Heart left ventricle (tissue), 13 donors: ENCODE measurements at regions not wholly inside any gene's neighbourhood (a gene's known extent, or its start where the extent isn't known, plus 50 kb on each side); places are given as distances from the start of the nearest gene placed in this dataset.

Experiments used
- CTCF ChIP-seq, 12 donors: fragments of 200-600 bp; sonication (generic) in 4 of 12; IDR thresholded peaks; one replicate each; pipeline versions ENCODE4 v1.5.0 to v1.8.0; 2018 to 2022; ENCODE audit warnings: antibody characterized with exemption in 12 of 12, mild to moderate bottlenecking in 5 of 12
- POLR2A ChIP-seq, 2 donors: fragments of 450-650 bp; IDR thresholded peaks; one replicate each; pipeline ENCODE4 v1.6.1; 2017; ENCODE audit warnings: antibody characterized with exemption in 2 of 2, mild to moderate bottlenecking in 2 of 2, moderate library complexity in 2 of 2
- donor health status: ischemic (EF 13 %, LVEDD 7.1; RV severe dilation, severe dysfunction).
- donor health status: DM: no; HTN: yes; CAD: no.
- donor health status: DM: no; HTN: no; CAD: no.
- donor health status: ischemic (EF 25% LVEDD 6.9; RV normal size, moderate dysfunction).
- donor health status: ischemic (EF 25% LVEDD 5.7; RV mildly dilated, moderate dysfunction).
- donor health status: ischemic (EF 35%, LVEDD 5.7; RV mildly dilated, moderate dysfunction).
- donor health status: nonischemic (EF 11% LVEDD 7.7; RV severe dilation, severe dysfunction).
- donor health status: DM: yes; HTN: yes; CAD: no.
- donor health status: PGD.
- donor health status: ischemic (EF 29% LVEDD 5.4; RV normal size, mild dysfunction).
- donor health status: nonischemic (EF 23%, LVEDD 6.1; RV moderate dilation, normal function).

GRCh38 chr20:12406978-12407377 is 489.3 kb downstream of the BTBD3 start:
- TF ChIP-seq CTCF (IDR thresholded peaks at IDR 0.05) (no peak), POLR2A (IDR thresholded peaks at IDR 0.05) (no peak)
